T-helper 2 cell (primary cell): ENCODE measurements at regions not wholly inside any gene's neighbourhood (a gene's known extent, or its start where the extent isn't known, plus 50 kb on each side); places are given as distances from the start of the nearest gene placed in this dataset.

Experiments
- DNase-seq, 5 experiments: peaks; one replicate each; pipeline versions ENCODE4 v3.0.0 to v3.0.0-alpha.2; 2012 to 2022

DNA sequence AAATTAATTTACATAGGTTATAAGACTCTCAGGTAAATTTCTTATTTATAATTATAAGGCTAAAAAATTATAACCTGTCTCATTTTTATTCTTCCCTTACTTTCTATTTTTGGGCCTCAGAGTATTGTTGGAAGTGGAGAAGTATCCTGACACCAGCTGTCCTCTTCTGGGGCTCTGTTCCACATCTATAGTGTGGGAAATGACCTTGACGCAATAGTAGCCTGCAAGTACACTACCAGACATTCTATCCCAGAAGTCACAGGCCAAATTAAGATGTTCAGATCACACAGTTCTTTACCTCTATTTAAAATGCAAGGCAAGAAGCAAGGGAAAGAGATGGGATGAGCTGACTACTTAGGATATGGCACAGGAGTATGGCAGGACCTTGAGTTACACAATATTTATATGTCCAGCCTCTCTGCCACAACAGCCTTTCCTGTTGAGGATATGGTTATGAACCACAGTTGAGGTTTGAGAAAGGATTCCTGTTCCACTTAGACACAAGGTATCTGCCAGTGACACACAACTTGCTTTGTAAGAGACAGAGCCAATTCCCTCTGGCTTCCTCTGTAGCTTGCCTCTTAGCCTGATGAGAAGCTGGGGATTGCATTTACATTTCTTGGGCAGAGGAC is 158.0 kb upstream of the IL12A start:
- no peak for DNase-seq

GRCh38 chr3:159831466-159831865 is 157.2 kb upstream of the IL12A start:
- no peak for DNase-seq

- peak in 1 of 5 experiments; percentile 31 for DNase-seq
Observed at GRCh38 chr3:159832024-159832423, 156.6 kb upstream of the IL12A start.

GRCh38 chr3:159835126-159835525 is 153.5 kb upstream of the IL12A start:
- DNase-seq: no peak

- DNase-seq: no peak
Observed at GRCh38 chr3:159837725-159838124, 150.9 kb upstream of the IL12A start.

- DNase-seq: no peak
Observed at GRCh38 chr3:159838938-159839337, 149.7 kb upstream of the IL12A start.

- peak in 1 of 5 experiments; percentile 16 for DNase-seq
Observed at GRCh38 chr3:159839561-159840379, 148.9 kb upstream of the IL12A start, which contains the start of gene SCHIP1. SCHIP1 (plus strand) TSS chr3:159839861.

- no peak for DNase-seq
Observed at GRCh38 chr3:159840703-159841299, 147.8 kb upstream of the IL12A start.

DNA sequence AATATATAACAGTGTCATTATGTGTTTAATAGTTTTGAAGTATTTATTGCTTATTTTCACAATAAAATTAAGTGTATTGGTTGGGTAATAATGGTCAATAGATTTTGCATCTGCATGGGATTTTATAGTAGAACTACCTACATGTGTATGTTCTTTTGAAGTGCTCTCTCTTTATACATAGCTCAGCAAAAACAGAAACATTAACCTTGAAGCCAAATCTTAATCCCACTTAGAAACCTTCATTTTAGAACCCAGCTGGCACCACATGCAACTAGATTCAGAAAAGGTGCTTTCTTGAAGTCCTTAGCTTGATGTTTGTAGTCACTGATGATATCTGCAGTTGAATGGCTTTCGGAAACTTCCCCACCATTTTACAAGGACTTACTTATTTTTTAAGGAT is 146.9 kb upstream of the IL12A start:
- no peak for DNase-seq

- no peak for DNase-seq
Observed at GRCh38 chr3:159843840-159844730, 144.6 kb upstream of the IL12A start.

DNA sequence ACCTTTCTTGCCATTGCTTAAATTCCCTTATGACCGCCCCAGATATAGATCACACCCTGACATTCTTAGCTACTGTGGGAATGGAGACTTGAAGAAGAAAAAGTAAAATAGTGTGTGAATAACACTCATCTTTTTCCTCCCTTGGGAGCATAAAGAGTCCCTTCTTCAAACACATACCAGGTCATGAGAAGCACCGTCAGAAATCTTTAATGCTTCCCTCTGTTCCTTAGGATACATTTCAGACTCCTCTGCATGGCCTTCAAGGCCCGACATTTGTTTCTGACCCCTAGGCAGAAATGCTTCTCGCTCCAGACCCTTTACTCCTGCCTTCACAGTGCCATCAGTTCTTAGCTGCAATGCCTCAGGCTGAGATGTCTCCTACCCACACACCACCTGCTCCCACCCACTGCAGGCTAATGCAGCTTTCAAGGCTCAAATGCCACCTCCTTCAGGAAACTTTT is 143.8 kb upstream of the IL12A start:
- no peak for DNase-seq

- DNase-seq: no peak
Observed at GRCh38 chr3:159845737-159846136, 142.9 kb upstream of the IL12A start.

DNA sequence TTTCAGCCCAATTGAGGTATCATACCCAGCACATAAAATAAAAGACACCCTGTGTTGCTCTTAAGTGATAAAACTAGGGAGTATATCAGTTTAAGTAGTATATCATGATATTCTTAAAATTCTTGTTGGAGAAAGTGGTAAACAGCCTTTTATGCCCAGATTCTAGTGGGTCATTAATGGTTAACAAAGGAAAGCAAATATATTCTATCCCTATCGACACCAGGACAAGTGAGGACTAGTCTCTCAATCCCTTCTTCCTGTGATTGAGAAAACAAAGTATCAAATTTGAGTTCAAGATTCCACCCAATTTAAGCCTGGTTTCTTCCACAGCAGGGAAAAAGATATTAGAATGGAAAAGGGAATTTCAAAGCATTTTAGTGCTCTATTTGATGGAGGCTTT is 142.4 kb upstream of the IL12A start:
- DNase-seq: no peak

GRCh38 chr3:159848348-159849118 is 140.1 kb upstream of the IL12A start:
- no peak for DNase-seq

GRCh38 chr3:159850481-159850880 is 138.2 kb upstream of the IL12A start:
- DNase-seq: no peak

- no peak for DNase-seq
Observed at GRCh38 chr3:159852266-159852665, 136.4 kb upstream of the IL12A start.

- DNase-seq: no peak
Observed at GRCh38 chr3:159852821-159853505, 135.7 kb upstream of the IL12A start.

GRCh38 chr3:159853506-159853864 is 135.2 kb upstream of the IL12A start:
- no peak for DNase-seq

DNA sequence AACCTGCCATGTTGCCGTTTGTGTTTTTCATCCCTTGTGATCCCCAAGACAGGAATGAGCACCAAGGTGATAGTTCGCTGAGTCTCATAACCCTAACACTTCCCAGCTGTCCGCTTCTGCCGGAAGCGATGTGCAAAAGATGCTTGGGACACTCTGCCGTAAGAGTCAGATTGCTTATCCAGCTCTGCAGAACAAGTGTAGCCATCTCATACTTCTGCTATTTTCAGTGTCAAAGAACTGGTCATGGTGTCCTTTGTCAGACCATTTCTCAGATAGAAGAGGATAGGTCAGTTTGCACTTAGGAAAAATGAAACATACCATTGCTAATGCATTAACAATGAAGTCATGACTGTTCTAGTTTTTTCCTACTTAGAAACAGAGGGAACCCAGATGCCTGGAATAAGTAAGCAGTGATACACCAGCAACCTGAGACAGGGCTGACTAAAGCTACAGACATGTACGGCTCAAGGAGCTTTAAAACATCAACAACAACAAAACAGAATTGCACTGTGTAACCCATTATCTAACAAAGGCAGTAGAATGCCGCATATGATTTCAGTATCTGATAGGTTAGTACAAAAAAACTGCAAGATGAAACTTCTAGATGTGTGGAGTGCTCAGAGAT is 134.0 kb upstream of the IL12A start:
- DNase-seq: no peak

DNA sequence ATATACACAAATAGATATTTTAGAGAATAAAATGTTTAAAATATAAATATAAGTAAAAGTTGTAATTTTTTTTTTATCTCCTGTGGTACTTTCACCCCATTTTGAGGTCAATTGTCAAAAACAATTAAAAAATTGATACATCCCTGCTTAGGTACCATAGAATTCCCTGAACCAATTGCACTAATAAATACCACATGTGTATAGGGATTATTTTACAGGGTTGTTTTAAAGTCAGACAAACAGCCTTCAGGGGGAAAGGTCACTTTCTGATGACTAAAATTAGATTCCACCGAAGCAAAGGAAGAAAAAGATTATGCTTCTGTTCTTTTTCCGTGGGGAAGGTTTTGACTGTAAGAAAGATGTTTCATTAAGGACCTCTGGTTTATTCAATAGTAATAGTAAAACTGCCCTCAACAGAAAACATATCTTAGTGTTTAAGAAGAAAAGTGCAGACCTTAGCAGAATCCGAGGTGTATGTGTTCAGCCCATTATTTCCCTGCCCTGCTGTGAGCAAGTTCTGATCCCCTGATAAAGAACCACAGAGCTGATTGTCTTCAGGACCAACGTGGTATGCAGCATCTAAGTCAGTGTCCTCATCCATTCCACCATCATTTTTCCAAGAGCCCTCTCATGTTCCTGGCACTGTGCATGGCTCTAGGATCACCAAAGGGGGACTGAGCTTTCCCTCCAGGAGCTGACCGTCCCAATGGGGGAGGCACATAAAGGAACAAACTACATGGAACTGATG is 132.9 kb upstream of the IL12A start:
- no peak for DNase-seq
